Mesenchymal stem cell (in vitro differentiated cells and primary cell): ENCODE measurements at regions not wholly inside any gene's neighbourhood (a gene's known extent, or its start where the extent isn't known, plus 50 kb on each side); places are given as distances from the start of the nearest gene placed in this dataset.

Experiments
- DNase-seq: peaks from one replicate; pipeline ENCODE4 v3.0.0-alpha.2; 2013
- H2AFZ ChIP-seq: one replicate; pipeline ENCODE4 v1.6.1; 2013; ENCODE audit warnings: low read depth, mild to moderate bottlenecking, control low read depth, inconsistent platforms, low read length, moderate library complexity
- H2AK5ac ChIP-seq: 2 replicates; pipeline ENCODE4 v1.6.1; 2013; ENCODE audit warnings: low read length, moderate library complexity, mild to moderate bottlenecking, inconsistent platforms; ENCODE audit not compliant: severe bottlenecking
- H2BK120ac ChIP-seq: one replicate; pipeline ENCODE4 v1.6.1; 2013; ENCODE audit warnings: low read depth, mild to moderate bottlenecking, inconsistent platforms, low read length, moderate library complexity
- H2BK12ac ChIP-seq, 2 experiments: one replicate each; pipeline ENCODE4 v1.6.1; 2013; ENCODE audit warnings: inconsistent platforms in 2 of 2, low read length in 2 of 2, mild to moderate bottlenecking in 2 of 2, moderate library complexity in 2 of 2, control low read depth in 1 of 2
- H2BK15ac ChIP-seq: one replicate; pipeline ENCODE4 v1.6.1; 2013; ENCODE audit warnings: mild to moderate bottlenecking, low read depth, inconsistent platforms; ENCODE audit not compliant: poor library complexity, severe bottlenecking
- H2BK5ac ChIP-seq: 2 replicates; pipeline ENCODE4 v1.6.1; 2013; ENCODE audit warnings: low read depth, mild to moderate bottlenecking, low read length, control low read depth, inconsistent platforms; ENCODE audit not compliant: poor library complexity, severe bottlenecking
- H3K14ac ChIP-seq, 2 experiments: one replicate each; pipeline ENCODE4 v1.6.1; 2013; ENCODE audit warnings: inconsistent platforms in 2 of 2, low read length in 2 of 2, control low read depth in 1 of 2, mild to moderate bottlenecking in 1 of 2, moderate library complexity in 1 of 2
- H3K18ac ChIP-seq, 2 experiments: one replicate each; pipeline ENCODE4 v1.6.1; 2013; ENCODE audit warnings: inconsistent platforms in 2 of 2, low read length in 2 of 2, control low read depth in 1 of 2, low read depth in 1 of 2, mild to moderate bottlenecking in 1 of 2
- H3K23ac ChIP-seq, 2 experiments: one replicate each; pipeline ENCODE4 v1.6.1; 2013; ENCODE audit warnings: inconsistent platforms in 2 of 2, low read length in 2 of 2, mild to moderate bottlenecking in 2 of 2, moderate library complexity in 2 of 2, control low read depth in 1 of 2
- H3K27ac ChIP-seq: 2 replicates; pipeline ENCODE4 v1.5.1; 2013; ENCODE audit warnings: mild to moderate bottlenecking, moderate library complexity, low read length, control low read depth, inconsistent platforms; ENCODE audit not compliant: poor library complexity, severe bottlenecking
- H3K27me3 ChIP-seq, 2 experiments: 2 replicates each; pipeline versions ENCODE4 v1.6.1 to v1.7.0; 2013; ENCODE audit warnings: low read length in 2 of 2, mild to moderate bottlenecking in 2 of 2, moderate library complexity in 2 of 2, control low read depth in 1 of 2, inconsistent platforms in 1 of 2; ENCODE audit not compliant: control insufficient read depth in 1 of 2, insufficient read depth in 1 of 2
- H3K36me3 ChIP-seq, 2 experiments: 2 replicates each; pipeline versions ENCODE4 v1.6.1 to v1.7.0; 2013; ENCODE audit warnings: low read length in 2 of 2, control low read depth in 1 of 2, inconsistent platforms in 1 of 2, low read depth in 1 of 2, mild to moderate bottlenecking in 1 of 2; ENCODE audit not compliant: insufficient read depth in 2 of 2, control insufficient read depth in 1 of 2
- H3K4ac ChIP-seq, 2 experiments: one replicate each; pipeline ENCODE4 v1.6.1; 2013; ENCODE audit warnings: inconsistent platforms in 2 of 2, low read length in 2 of 2, mild to moderate bottlenecking in 2 of 2, moderate library complexity in 2 of 2, control low read depth in 1 of 2, low read depth in 1 of 2
- H3K4me1 ChIP-seq: 2 replicates; pipeline ENCODE4 v1.6.1; 2013; ENCODE audit warnings: low read depth, low read length, control low read depth; ENCODE audit not compliant: control insufficient read depth, insufficient read depth
- H3K4me2 ChIP-seq: 2 replicates; pipeline ENCODE4 v1.6.1; 2013; ENCODE audit warnings: low read length, mild to moderate bottlenecking, inconsistent platforms; ENCODE audit not compliant: poor library complexity, severe bottlenecking
- H3K4me3 ChIP-seq, 2 experiments: 2 replicates each; pipeline versions ENCODE4 v1.5.1 to v1.7.0; 2013; ENCODE audit warnings: low read length in 2 of 2, mild to moderate bottlenecking in 2 of 2, control low read depth in 1 of 2, low read depth in 1 of 2; ENCODE audit not compliant: insufficient read depth in 1 of 2
- H3K79me1 ChIP-seq: replicated peaks from 2 replicates; pipeline ENCODE4 v1.6.1; 2013; ENCODE audit warnings: mild to moderate bottlenecking, control low read depth, low read length, inconsistent platforms; ENCODE audit not compliant: poor library complexity, severe bottlenecking
- H3K9ac ChIP-seq: 2 replicates; pipeline ENCODE4 v1.7.0; 2013; ENCODE audit warnings: mild to moderate bottlenecking, low read length, moderate library complexity
- H3K9me3 ChIP-seq: 2 replicates; pipeline ENCODE4 v1.7.0; 2013; ENCODE audit warnings: mild to moderate bottlenecking, low read length; ENCODE audit not compliant: control insufficient read depth
- H4K8ac ChIP-seq: one replicate; pipeline ENCODE4 v1.6.1; 2013; ENCODE audit warnings: inconsistent platforms, mild to moderate bottlenecking, low read length, moderate library complexity
- H4K91ac ChIP-seq: one replicate; pipeline ENCODE4 v1.6.1; 2013; ENCODE audit warnings: mild to moderate bottlenecking, low read length, inconsistent platforms
- WGBS: methylation state at CpG from one replicate; pipeline ENCODE4 v1.1.7; 2013; ENCODE audit warnings: mixed read lengths; 5-methylcytosine and 5-hydroxymethylcytosine counted together

GRCh38 chr5:143582869-143583268 is 179.4 kb upstream of the NR3C1 start:
- Histone ChIP-seq H3K9me3 (no peaks in the 10 kb centered on the region), H2BK15ac (no peak overlapping the region), H3K14ac (no peak overlapping the region), H2AFZ (no peak overlapping the region), H4K8ac (no peak overlapping the region), H3K4ac (no peak overlapping the region), H3K4me1 (no peaks in the 10 kb centered on the region), H3K18ac (no peak overlapping the region), H2AK5ac (no peak overlapping the region), H3K4me3 (no peak overlapping the region), H3K4me2 (no peak overlapping the region), H3K9ac (no peak overlapping the region), H2BK5ac (no peak overlapping the region), H3K27ac (no peak overlapping the region), H2BK120ac (no peak overlapping the region), H3K79me1 (no peaks in the 10 kb centered on the region), H3K23ac (no peak overlapping the region), H2BK12ac (no peak overlapping the region), H4K91ac (no peak overlapping the region), H3K27me3 (no peaks in the 10 kb centered on the region), H3K36me3 (no peaks in the 10 kb centered on the region)
- peak; percentile 58 for DNase-seq
- 79% methylated on average over 5 of the region's 5 CpGs for WGBS

GRCh38 chr5:143582176-143582575 is 178.7 kb upstream of the NR3C1 start:
- no peak overlapping the region for H3K23ac ChIP-seq
- no peaks in the 10 kb centered on the region for H3K4me1 ChIP-seq
- H3K4me2 ChIP-seq, result no peak overlapping the region
- DNase-seq, result no peak
- WGBS, result 72% methylated on average over 4 of the region's 4 CpGs
- H3K4ac ChIP-seq, result no peak overlapping the region
- no peak overlapping the region for H3K27ac ChIP-seq
- no peak overlapping the region for H2BK5ac ChIP-seq
- H3K79me1 ChIP-seq, result no peaks in the 10 kb centered on the region
- no peak overlapping the region for H2BK120ac ChIP-seq
- H2AFZ ChIP-seq, result no peak overlapping the region
- H2BK15ac ChIP-seq, result no peak overlapping the region
- H2AK5ac ChIP-seq, result no peak overlapping the region
- H2BK12ac ChIP-seq, result no peak overlapping the region
- H3K9me3 ChIP-seq, result no peaks in the 10 kb centered on the region
- H3K4me3 ChIP-seq, result no peak overlapping the region
- no peak overlapping the region for H3K18ac ChIP-seq
- H3K9ac ChIP-seq, result no peak overlapping the region
- no peak overlapping the region for H3K14ac ChIP-seq
- no peak overlapping the region for H4K8ac ChIP-seq
- no peak overlapping the region for H4K91ac ChIP-seq
- H3K36me3 ChIP-seq, result no peaks in the 10 kb centered on the region
- no peaks in the 10 kb centered on the region for H3K27me3 ChIP-seq

GRCh38 chr5:143581649-143582048 is 178.2 kb upstream of the NR3C1 start:
- H3K27ac ChIP-seq, result no peak overlapping the region
- no peak overlapping the region for H4K8ac ChIP-seq
- DNase-seq, result no peak
- no peak overlapping the region for H2AK5ac ChIP-seq
- no peak overlapping the region for H2BK12ac ChIP-seq
- no peaks in the 10 kb centered on the region for H3K36me3 ChIP-seq
- no peak overlapping the region for H3K14ac ChIP-seq
- H2AFZ ChIP-seq, result no peak overlapping the region
- H3K18ac ChIP-seq, result no peak overlapping the region
- H3K4me1 ChIP-seq, result no peaks in the 10 kb centered on the region
- no peaks in the 10 kb centered on the region for H3K27me3 ChIP-seq
- no peak overlapping the region for H2BK120ac ChIP-seq
- no peak overlapping the region for H3K9ac ChIP-seq
- H3K4me3 ChIP-seq, result no peak overlapping the region
- 80% methylated on average over 2 of the region's 2 CpGs for WGBS
- H3K23ac ChIP-seq, result no peak overlapping the region
- no peak overlapping the region for H2BK5ac ChIP-seq
- no peak overlapping the region for H3K4me2 ChIP-seq
- no peak overlapping the region for H2BK15ac ChIP-seq
- H3K79me1 ChIP-seq, result no peaks in the 10 kb centered on the region
- H3K9me3 ChIP-seq, result no peaks in the 10 kb centered on the region
- no peak overlapping the region for H3K4ac ChIP-seq
- H4K91ac ChIP-seq, result no peak overlapping the region

- H2BK5ac ChIP-seq, result no peak overlapping the region
- H3K27me3 ChIP-seq, result no peaks in the 10 kb centered on the region
- no peak overlapping the region for H3K27ac ChIP-seq
- H3K4ac ChIP-seq, result no peak overlapping the region
- no peak overlapping the region for H2BK12ac ChIP-seq
- no peak overlapping the region for H2AFZ ChIP-seq
- H2BK15ac ChIP-seq, result no peak overlapping the region
- H3K4me3 ChIP-seq, result no peak overlapping the region
- H3K14ac ChIP-seq, result no peak overlapping the region
- no peak overlapping the region for H3K18ac ChIP-seq
- 89% methylated on average over 3 of the region's 3 CpGs for WGBS
- no peaks in the 10 kb centered on the region for H3K9me3 ChIP-seq
- H3K36me3 ChIP-seq, result no peaks in the 10 kb centered on the region
- H2AK5ac ChIP-seq, result no peak overlapping the region
- no peak for DNase-seq
- no peaks in the 10 kb centered on the region for H3K4me1 ChIP-seq
- no peak overlapping the region for H3K23ac ChIP-seq
- no peaks in the 10 kb centered on the region for H3K79me1 ChIP-seq
- H4K91ac ChIP-seq, result no peak overlapping the region
- no peak overlapping the region for H2BK120ac ChIP-seq
- H4K8ac ChIP-seq, result no peak overlapping the region
- no peak overlapping the region for H3K4me2 ChIP-seq
- H3K9ac ChIP-seq, result no peak overlapping the region
Measured at GRCh38 chr5:143581147-143581546, 177.7 kb upstream of the NR3C1 start.
